Lower lobe of right lung (tissue), 2 donors: ENCODE measurements at regions not wholly inside any gene's neighbourhood (a gene's known extent, or its start where the extent isn't known, plus 50 kb on each side); places are given as distances from the start of the nearest gene placed in this dataset.

Source experiments
- ATAC-seq, 2 donors: fragments of 200-7000 bp; cut with Tn5 transposase; one replicate each; pipeline ENCODE4 v1.9.1; 2020 to 2022; ENCODE audit warnings: mild to moderate bottlenecking in 2 of 2, moderate library complexity in 2 of 2
- DNase-seq: peaks from one replicate; pipeline ENCODE4 v3.0.0-alpha.2; 2020
- H3K27ac ChIP-seq: fragments of 200-600 bp; one replicate; pipeline ENCODE4 v1.8.0; 2022
- H3K27me3 ChIP-seq: fragments of 200-600 bp; one replicate; pipeline ENCODE4 v1.8.0; 2022; ENCODE audit warnings: low read depth
- H3K36me3 ChIP-seq: fragments of 200-600 bp; one replicate; pipeline ENCODE4 v1.8.0; 2022; ENCODE audit warnings: mild to moderate bottlenecking
- H3K4me1 ChIP-seq: fragments of 200-600 bp; one replicate; pipeline ENCODE4 v1.8.0; 2022
- H3K4me3 ChIP-seq: fragments of 200-600 bp; one replicate; pipeline ENCODE4 v1.8.0; 2022; ENCODE audit warnings: mild to moderate bottlenecking
- H3K9me3 ChIP-seq: fragments of 200-600 bp; one replicate; pipeline ENCODE4 v1.8.0; 2022
- intact Hi-C: fragments of 100-400 bp; cut with DNase I; formaldehyde crosslinking; loops from one replicate; pipeline ENCODE4 v1.11.0; 2022
- TF ChIP-seq, protein P1 (sequence below): fragments of 200-600 bp; IDR thresholded peaks from one replicate; pipeline ENCODE4 v1.8.0; 2022; ENCODE audit warnings: antibody characterized with exemption, mild to moderate bottlenecking
- donor health status: DM: no; HTN: yes; CAD: no; lungs with severe emphysema.

DNA sequence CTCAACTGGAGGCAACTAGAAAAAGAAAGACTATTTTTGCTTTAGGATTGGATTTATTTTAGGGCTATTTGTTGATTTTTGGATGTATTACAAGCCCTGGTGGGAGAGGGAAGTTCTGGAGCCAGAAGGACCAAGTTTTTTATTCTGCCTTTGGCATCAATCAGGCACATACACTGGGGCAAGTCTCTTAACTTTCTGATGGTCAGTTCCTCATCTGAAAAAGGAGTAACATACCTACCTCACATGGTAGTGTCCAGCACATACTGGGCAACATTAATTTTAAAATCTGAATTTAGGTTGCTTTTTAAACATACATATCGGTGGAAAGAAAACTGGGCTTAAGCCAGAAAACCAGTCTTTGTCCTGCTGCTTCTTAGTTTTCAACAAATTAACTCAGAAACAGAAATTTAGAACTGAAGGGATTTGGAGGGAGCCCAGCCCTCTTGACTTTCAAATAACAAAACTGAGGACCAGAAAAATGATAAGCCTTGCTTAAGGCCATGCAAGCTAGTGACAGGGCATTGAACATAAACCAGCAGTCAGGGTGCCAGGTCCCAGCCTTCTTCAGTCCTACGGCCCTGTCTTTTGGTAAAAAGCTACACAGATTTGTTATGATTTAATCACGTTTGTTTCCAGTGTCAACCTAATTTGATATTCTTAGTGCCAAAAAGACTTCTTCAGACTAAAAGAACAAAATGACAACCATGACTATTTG lies 90.2 kb upstream of the SLC38A2 start:
- peak overlapping the region; percentile 33 for H3K27ac ChIP-seq
- DNase-seq, result no peak
- no peaks in the 10 kb centered on the region for H3K9me3 ChIP-seq
- no peaks in the 10 kb centered on the region for H3K27me3 ChIP-seq
- no peaks in the 10 kb centered on the region for H3K36me3 ChIP-seq
- no peak for ATAC-seq
- TF ChIP-seq, protein P1, sequence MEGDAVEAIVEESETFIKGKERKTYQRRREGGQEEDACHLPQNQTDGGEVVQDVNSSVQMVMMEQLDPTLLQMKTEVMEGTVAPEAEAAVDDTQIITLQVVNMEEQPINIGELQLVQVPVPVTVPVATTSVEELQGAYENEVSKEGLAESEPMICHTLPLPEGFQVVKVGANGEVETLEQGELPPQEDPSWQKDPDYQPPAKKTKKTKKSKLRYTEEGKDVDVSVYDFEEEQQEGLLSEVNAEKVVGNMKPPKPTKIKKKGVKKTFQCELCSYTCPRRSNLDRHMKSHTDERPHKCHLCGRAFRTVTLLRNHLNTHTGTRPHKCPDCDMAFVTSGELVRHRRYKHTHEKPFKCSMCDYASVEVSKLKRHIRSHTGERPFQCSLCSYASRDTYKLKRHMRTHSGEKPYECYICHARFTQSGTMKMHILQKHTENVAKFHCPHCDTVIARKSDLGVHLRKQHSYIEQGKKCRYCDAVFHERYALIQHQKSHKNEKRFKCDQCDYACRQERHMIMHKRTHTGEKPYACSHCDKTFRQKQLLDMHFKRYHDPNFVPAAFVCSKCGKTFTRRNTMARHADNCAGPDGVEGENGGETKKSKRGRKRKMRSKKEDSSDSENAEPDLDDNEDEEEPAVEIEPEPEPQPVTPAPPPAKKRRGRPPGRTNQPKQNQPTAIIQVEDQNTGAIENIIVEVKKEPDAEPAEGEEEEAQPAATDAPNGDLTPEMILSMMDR, result no peak
- H3K4me1 ChIP-seq, result peaks cover 31% of the 10 kb centered on the region
- no peak overlapping the region for H3K4me3 ChIP-seq
- intact Hi-C loops, result no loop called here

DNA sequence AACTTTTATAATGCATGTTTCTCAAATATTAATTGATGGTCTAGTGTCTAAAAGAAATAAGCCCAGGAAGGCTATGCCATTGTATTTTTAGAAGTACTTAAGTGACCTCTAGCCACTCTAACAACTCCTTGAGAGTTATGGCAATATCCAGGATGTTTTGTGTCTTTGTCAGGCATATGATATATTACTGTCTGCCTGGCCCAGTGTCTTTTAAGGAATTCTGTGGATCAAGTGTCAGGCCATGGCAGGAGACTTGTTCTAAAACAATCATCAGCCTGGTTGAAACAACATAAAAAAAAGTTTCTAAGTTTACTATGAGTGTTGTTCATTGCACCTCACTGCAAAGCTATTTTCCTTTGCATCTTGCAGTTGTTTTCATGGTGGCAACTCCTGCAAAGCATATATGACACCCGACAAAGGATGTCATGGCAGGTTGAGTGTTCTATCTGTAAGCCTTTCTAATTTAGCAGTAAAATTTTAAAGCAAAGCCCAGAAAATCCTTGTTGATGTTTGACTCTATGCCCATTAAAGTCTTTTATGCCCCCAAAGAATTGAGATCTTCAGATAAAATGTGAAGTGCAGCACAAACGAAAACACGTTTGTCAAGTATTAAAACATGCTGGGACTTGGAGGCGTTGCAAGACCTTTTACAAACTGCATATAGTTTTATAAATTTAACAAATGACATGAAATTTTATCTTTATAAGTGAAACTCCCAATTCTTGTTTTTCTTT lies 89.5 kb upstream of the SLC38A2 start:
- H3K4me1 ChIP-seq, result peaks cover 31% of the 10 kb centered on the region
- TF ChIP-seq, protein P1, result no peak
- ATAC-seq, result no peak
- H3K4me3 ChIP-seq, result no peak overlapping the region
- no peaks in the 10 kb centered on the region for H3K27me3 ChIP-seq
- H3K27ac ChIP-seq, result no peak overlapping the region
- DNase-seq, result no peak
- no peaks in the 10 kb centered on the region for H3K9me3 ChIP-seq
- intact Hi-C loops, result no loop called here
- no peaks in the 10 kb centered on the region for H3K36me3 ChIP-seq

DNA sequence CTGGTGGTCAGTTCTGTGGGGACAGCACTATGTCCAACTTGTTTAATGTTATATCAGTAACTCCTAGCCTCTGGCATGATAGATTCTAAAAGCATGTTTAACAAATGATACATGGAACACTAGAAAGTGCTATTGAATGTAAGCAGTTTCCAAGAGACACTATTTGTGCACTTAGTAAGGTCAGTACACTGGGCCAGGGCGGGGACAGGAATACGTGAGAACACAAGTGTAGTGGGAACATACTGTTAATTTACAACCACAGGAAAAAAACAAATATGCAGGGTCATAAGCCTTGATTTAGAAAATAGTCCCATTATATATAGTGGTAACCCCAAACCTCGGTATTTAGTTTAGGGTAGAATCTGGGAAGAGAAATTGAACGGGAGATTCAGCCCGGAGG lies 88.9 kb upstream of the SLC38A2 start:
- DNase-seq (no peak), ATAC-seq (peak in 1 of 2 donors; percentile 75)
- H3K4me3 ChIP-seq, result no peak overlapping the region
- no peak overlapping the region for H3K27ac ChIP-seq
- H3K4me1 ChIP-seq, result peaks cover 35% of the 10 kb centered on the region
- H3K9me3 ChIP-seq, result no peaks in the 10 kb centered on the region
- no peaks in the 10 kb centered on the region for H3K36me3 ChIP-seq
- TF ChIP-seq, protein P1, result no peak
- intact Hi-C loops, result no loop called here
- no peaks in the 10 kb centered on the region for H3K27me3 ChIP-seq

DNA sequence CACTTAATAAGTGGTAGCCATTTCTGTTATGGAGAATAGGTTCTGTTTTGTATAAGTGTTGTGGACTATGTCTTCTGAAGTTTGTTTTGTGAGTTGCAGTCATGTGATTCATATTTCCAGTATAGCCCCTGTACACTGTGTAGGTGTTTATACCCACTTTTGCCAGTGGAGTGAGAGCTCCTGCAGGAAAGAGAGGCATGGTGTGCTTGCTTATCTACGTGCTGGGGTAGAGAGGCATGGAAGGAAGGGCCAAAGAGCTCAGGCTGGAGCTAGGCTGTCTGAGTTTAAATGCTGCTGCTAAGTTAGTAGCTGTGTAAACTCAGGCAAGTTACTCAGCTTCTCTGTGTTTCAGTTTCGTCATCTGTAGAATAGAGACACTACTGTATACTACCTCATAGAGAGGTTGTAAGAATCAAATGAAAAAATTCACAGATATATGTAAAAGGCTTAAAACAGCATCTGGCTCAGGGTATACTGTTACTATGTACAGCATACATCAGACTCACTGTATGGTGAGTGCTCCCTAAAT lies 88.2 kb upstream of the SLC38A2 start:
- no peak overlapping the region for H3K4me3 ChIP-seq
- H3K9me3 ChIP-seq, result no peaks in the 10 kb centered on the region
- TF ChIP-seq, protein P1, result no peak
- H3K27me3 ChIP-seq, result no peaks in the 10 kb centered on the region
- DNase-seq (no peak), ATAC-seq (no peak)
- peaks cover 41% of the 10 kb centered on the region for H3K4me1 ChIP-seq
- H3K27ac ChIP-seq, result no peak overlapping the region
- intact Hi-C loops, result no loop called here
- no peaks in the 10 kb centered on the region for H3K36me3 ChIP-seq

DNA sequence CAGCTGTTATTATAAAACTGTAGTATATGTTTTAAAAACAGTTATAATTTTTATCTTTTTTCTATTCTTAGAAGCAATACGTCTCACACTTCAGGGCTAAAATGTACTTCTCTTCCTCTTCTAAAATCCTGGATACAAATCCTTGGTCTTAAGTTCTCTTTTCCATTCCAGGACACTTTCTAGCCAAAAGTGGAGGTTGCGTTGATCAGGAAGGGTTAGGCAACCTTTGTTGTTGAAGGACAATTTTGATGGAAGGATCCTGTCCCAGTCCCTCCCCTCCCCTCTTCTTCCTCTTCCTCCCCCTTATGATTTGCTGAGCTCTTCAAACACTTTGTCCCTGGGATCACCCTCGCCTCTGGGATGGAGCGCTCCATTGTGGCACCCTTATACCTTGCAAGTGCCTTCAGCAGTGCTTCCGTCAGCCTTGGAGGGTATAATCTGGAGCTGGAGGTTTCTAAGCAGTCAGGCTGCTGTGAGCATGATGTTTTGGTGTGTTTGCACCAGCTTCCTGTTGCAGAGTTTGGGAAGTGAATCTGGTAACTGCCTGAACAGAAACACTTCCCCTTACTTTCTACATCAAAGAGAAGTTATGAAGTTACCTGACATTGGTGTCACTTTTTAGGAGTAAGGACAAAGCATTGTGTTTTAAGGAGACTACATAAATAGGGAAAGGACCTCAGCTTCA lies 87.4 kb upstream of the SLC38A2 start:
- H3K36me3 ChIP-seq, result no peaks in the 10 kb centered on the region
- DNase-seq (no peak), ATAC-seq (peak; percentile 43 to 54)
- no peaks in the 10 kb centered on the region for H3K9me3 ChIP-seq
- intact Hi-C loops, result no loop called here
- no peaks in the 10 kb centered on the region for H3K27me3 ChIP-seq
- no peak overlapping the region for H3K4me3 ChIP-seq
- H3K27ac ChIP-seq, result peak overlapping the region; percentile 13
- TF ChIP-seq, protein P1, result no peak
- peaks cover 43% of the 10 kb centered on the region for H3K4me1 ChIP-seq
